ENCODE measurements at regions not wholly inside any gene's neighbourhood (a gene's known extent, or its start where the extent isn't known, plus 50 kb on each side); places are given as distances from the start of the nearest gene placed in this dataset.
"Not testable (repeated sequence)": the region's sequence is repeated elsewhere in the genome, so short reads cannot be mapped to it uniquely, and the experiment has no call there.

- ChIA-PET POLR2A (no interaction called here), CTCF (no interaction called here)
- TF ChIP-seq L3MBTL2 (conservative IDR thresholded peaks at IDR 0.05) = no peak
- no peak for TF ChIP-seq ZNF384 (IDR thresholded peaks at IDR 0.05)
- TF ChIP-seq FOXK2 (IDR thresholded peaks at IDR 0.05) = no peak
- TF ChIP-seq BHLHE40 (IDR thresholded peaks at IDR 0.05; ENCODE audit: borderline replicate concordance) = no peak
- TF ChIP-seq SUZ12 (IDR thresholded peaks at IDR 0.05) = no peak
- no peak for TF ChIP-seq LEF1 (IDR thresholded peaks at IDR 0.05; ENCODE audit: borderline replicate concordance)
- TF ChIP-seq SP1 (IDR thresholded peaks at IDR 0.05) = no peak
- TF ChIP-seq ELF4 (IDR thresholded peaks at IDR 0.05) = no peak
- TF ChIP-seq, protein P1, sequence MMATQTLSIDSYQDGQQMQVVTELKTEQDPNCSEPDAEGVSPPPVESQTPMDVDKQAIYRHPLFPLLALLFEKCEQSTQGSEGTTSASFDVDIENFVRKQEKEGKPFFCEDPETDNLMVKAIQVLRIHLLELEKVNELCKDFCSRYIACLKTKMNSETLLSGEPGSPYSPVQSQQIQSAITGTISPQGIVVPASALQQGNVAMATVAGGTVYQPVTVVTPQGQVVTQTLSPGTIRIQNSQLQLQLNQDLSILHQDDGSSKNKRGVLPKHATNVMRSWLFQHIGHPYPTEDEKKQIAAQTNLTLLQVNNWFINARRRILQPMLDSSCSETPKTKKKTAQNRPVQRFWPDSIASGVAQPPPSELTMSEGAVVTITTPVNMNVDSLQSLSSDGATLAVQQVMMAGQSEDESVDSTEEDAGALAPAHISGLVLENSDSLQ (IDR thresholded peaks at IDR 0.05) = no peak
- no peak for TF ChIP-seq FOXM1 (IDR thresholded peaks at IDR 0.05; ENCODE audit: borderline replicate concordance)
- no peak for TF ChIP-seq TARDBP (IDR thresholded peaks at IDR 0.05)
- no peak for TF ChIP-seq ARNT (IDR thresholded peaks at IDR 0.05)
- no peak for TF ChIP-seq CTBP1 (IDR thresholded peaks at IDR 0.05; ENCODE audit: borderline replicate concordance)
- no peak for DNase-seq (ENCODE audit: extremely low spot score)
These were observed 818.6 kb downstream of the EPHA4 start for GRCh38 chr2:220753486-220753885.

- ChIA-PET POLR2A (no interaction called here), CTCF (no interaction called here)
- no peak for TF ChIP-seq SP1 (IDR thresholded peaks at IDR 0.05)
- TF ChIP-seq ARNT (IDR thresholded peaks at IDR 0.05) = no peak
- TF ChIP-seq FOXM1 (IDR thresholded peaks at IDR 0.05; ENCODE audit: borderline replicate concordance) = no peak
- TF ChIP-seq CTBP1 (IDR thresholded peaks at IDR 0.05; ENCODE audit: borderline replicate concordance) = no peak
- no peak for TF ChIP-seq ZNF384 (IDR thresholded peaks at IDR 0.05)
- no peak for TF ChIP-seq LEF1 (IDR thresholded peaks at IDR 0.05; ENCODE audit: borderline replicate concordance)
- no peak for TF ChIP-seq ELF4 (IDR thresholded peaks at IDR 0.05)
- TF ChIP-seq TARDBP (IDR thresholded peaks at IDR 0.05) = no peak
- no peak for TF ChIP-seq L3MBTL2 (conservative IDR thresholded peaks at IDR 0.05)
- DNase-seq (ENCODE audit: extremely low spot score) = no peak
These were observed 815.5 kb downstream of the EPHA4 start for GRCh38 chr2:220756653-220757052.

- CTCF ChIA-PET; POLR2A ChIA-PET; DNase-seq (ENCODE audit: extremely low spot score): not testable (repeated sequence)
These were observed 813.7 kb downstream of the EPHA4 start for GRCh38 chr2:220758376-220758775.

DNA sequence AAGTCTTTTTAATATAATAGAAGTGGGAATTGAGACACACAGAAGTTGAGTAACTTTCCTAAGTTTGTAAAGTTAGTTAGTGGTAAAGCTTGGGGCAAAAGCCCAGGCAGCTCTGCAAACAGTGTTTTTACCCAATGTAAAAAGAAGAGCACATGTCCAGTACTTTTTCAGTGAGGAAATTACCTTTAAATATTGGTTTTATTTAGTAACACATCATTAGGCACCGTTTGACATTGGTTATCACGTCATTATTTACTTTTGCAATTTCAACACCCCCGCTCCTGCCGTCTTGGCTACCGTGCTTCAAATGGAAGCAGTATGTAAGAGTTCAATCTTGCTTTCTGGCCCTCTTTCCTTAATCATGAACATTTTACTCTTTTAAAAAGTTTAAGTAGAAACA, 807.9 kb downstream of the EPHA4 start:
- CTCF ChIA-PET = no interaction called here
- no peak for DNase-seq (ENCODE audit: extremely low spot score)
- TF ChIP-seq SP1 (IDR thresholded peaks at IDR 0.05) (no peak), TARDBP (IDR thresholded peaks at IDR 0.05) (no peak), FOXA1 (IDR thresholded peaks at IDR 0.05) (no peak), CTBP1 (IDR thresholded peaks at IDR 0.05; ENCODE audit: borderline replicate concordance) (no peak), SUZ12 (IDR thresholded peaks at IDR 0.05) (no peak), ELF4 (IDR thresholded peaks at IDR 0.05) (no peak), FOXM1 (IDR thresholded peaks at IDR 0.05; ENCODE audit: borderline replicate concordance) (no peak), BHLHE40 (IDR thresholded peaks at IDR 0.05; ENCODE audit: borderline replicate concordance) (no peak), NFRKB (IDR thresholded peaks at IDR 0.05) (no peak), FOXK2 (IDR thresholded peaks at IDR 0.05) (no peak), L3MBTL2 (conservative IDR thresholded peaks at IDR 0.05) (no peak)
- TF ChIP-seq, protein P1 (IDR thresholded peaks at IDR 0.05) = no peak
- POLR2A ChIA-PET = no interaction called here

DNA sequence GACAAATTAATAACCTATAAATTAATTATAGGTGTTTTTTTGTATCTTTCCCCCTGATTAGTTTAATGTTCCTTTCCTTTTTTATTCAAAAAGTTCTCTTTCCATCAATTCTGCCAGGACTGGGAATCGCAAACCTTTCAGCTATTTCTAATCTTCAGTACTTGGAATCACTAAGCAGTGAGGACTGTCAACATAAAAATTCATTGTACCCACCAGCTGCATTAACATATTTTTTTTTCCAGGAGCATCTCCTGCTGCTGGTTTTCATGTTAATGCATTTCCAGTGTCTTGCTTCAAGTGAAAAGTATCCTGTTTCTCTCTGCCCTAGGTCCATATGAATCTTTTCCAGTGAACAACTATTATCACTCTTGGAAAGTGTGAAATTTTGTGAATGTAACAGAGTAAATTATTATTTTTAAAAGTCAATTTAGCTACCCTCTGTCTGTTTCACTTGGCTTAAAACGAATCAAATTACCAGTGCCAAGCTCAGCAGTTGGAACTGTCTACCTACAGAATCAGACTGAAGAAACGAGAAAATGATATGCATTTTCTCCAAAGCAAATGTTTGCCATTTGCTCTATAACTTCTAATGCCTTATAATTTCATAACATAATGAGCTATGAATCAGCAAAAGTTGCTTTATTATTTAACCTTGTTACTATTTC, 804.4 kb downstream of the EPHA4 start:
- ChIA-PET CTCF (no interaction called here), POLR2A (no interaction called here)
- TF ChIP-seq ARNT (IDR thresholded peaks at IDR 0.05) (no peak), SUZ12 (IDR thresholded peaks at IDR 0.05) (no peak), SP1 (IDR thresholded peaks at IDR 0.05) (no peak), BHLHE40 (IDR thresholded peaks at IDR 0.05; ENCODE audit: borderline replicate concordance) (no peak), CTBP1 (IDR thresholded peaks at IDR 0.05; ENCODE audit: borderline replicate concordance) (no peak)
- TF ChIP-seq, protein P1 (IDR thresholded peaks at IDR 0.05) = no peak
- DNase-seq (ENCODE audit: extremely low spot score) = no peak

GRCh38 chr2:220775856-220776488, 796.1 kb downstream of the EPHA4 start:
- POLR2A ChIA-PET = no interaction called here
- CTCF ChIA-PET = no interaction called here
- DNase-seq (ENCODE audit: extremely low spot score) = no peak
- TF ChIP-seq FOXK2 (IDR thresholded peaks at IDR 0.05) (no peak), FOXM1 (IDR thresholded peaks at IDR 0.05; ENCODE audit: borderline replicate concordance) (no peak), ARNT (IDR thresholded peaks at IDR 0.05) (no peak), SP1 (IDR thresholded peaks at IDR 0.05) (no peak), LEF1 (IDR thresholded peaks at IDR 0.05; ENCODE audit: borderline replicate concordance) (no peak), TARDBP (IDR thresholded peaks at IDR 0.05) (no peak)
- TF ChIP-seq, protein P1 (IDR thresholded peaks at IDR 0.05) = no peak

DNA sequence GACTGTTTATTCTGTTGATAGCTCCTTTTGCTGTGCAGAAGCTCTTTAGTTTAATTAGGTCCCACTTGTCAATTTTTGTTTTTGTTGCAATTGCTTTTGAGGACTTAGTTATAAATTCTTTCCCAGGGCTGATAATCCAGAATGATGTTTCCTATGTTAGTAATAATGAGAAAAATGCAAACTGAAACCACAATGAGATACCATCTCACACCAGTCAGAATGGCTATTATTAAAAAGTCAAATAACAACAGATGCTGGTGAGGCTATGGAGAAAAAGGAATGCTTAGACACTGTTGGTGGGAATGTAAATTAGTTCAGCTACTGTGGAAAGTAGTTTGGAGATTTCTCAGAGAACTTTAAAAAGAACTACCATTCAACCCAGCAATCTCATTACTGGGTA, 793.0 kb downstream of the EPHA4 start:
- POLR2A ChIA-PET; CTCF ChIA-PET; DNase-seq (ENCODE audit: extremely low spot score): not testable (repeated sequence)

All from HEK293T (cell line).